IPS DF 4.7 (cell line): ENCODE measurements at regions not wholly inside any gene's neighbourhood (a gene's known extent, or its start where the extent isn't known, plus 50 kb on each side); places are given as distances from the start of the nearest gene placed in this dataset.
A peak's percentile ranks its signal among the peaks of the same experiment; 100 is the strongest.
"Not testable (repeated sequence)": the region's sequence is repeated elsewhere in the genome, so short reads cannot be mapped to it uniquely, and the experiment has no call there.

Experiments used
- DNase-seq: peaks from one replicate; pipeline ENCODE4 v3.0.0-alpha.2; 2013; ENCODE audit warnings: low spot score; ENCODE audit errors: extremely low read depth

GRCh38 chr15:81939604-81940440 lies 106.0 kb downstream of the MEX3B start:
- DNase-seq: peak; percentile 30

- DNase-seq: no peak
Measured at GRCh38 chr15:81937189-81937588, 108.6 kb downstream of the MEX3B start.

GRCh38 chr15:81930582-81931369 lies 115.0 kb downstream of the MEX3B start:
- no peak for DNase-seq

- DNase-seq: no peak
Measured at GRCh38 chr15:81929557-81929956, 116.3 kb downstream of the MEX3B start.

GRCh38 chr15:81926981-81927380 lies 118.8 kb downstream of the MEX3B start:
- DNase-seq: no peak

- no peak for DNase-seq
Measured at GRCh38 chr15:81924729-81925128, 121.1 kb downstream of the MEX3B start.

GRCh38 chr15:81923561-81924350 lies 122.1 kb downstream of the MEX3B start:
- DNase-seq: no peak

- DNase-seq: no peak
Measured at GRCh38 chr15:81922143-81922542, 123.7 kb downstream of the MEX3B start.

- DNase-seq: no peak
Measured at GRCh38 chr15:81921163-81921562, 124.7 kb downstream of the MEX3B start.

GRCh38 chr15:81918767-81919166 lies 127.1 kb downstream of the MEX3B start:
- not testable (repeated sequence) for DNase-seq

GRCh38 chr15:81916451-81916850 lies 129.4 kb downstream of the MEX3B start:
- no peak for DNase-seq

GRCh38 chr15:81915990-81916389 lies 129.8 kb downstream of the MEX3B start:
- DNase-seq: no peak

GRCh38 chr15:81914734-81915256 lies 131.0 kb downstream of the MEX3B start:
- DNase-seq: no peak

- no peak for DNase-seq
Measured at GRCh38 chr15:81914333-81914732, 131.5 kb downstream of the MEX3B start.

- no peak for DNase-seq
Measured at GRCh38 chr15:81911022-81911971, 134.5 kb downstream of the MEX3B start.

GRCh38 chr15:81910355-81911021 lies 135.3 kb downstream of the MEX3B start:
- DNase-seq: no peak

GRCh38 chr15:81909011-81909358 lies 136.8 kb downstream of the MEX3B start:
- no peak for DNase-seq

GRCh38 chr15:81908111-81908510 lies 137.7 kb downstream of the MEX3B start:
- no peak for DNase-seq

GRCh38 chr15:81907521-81907920 lies 138.3 kb downstream of the MEX3B start:
- no peak for DNase-seq

GRCh38 chr15:81905889-81906288 lies 139.9 kb downstream of the MEX3B start:
- DNase-seq: no peak
